Endodermal cell (in vitro differentiated cells): ENCODE measurements at regions not wholly inside any gene's neighbourhood (a gene's known extent, or its start where the extent isn't known, plus 50 kb on each side); places are given as distances from the start of the nearest gene placed in this dataset.
A peak's percentile ranks its signal among the peaks of the same experiment; 100 is the strongest.

Experiments
- DNase-seq: peaks from one replicate; pipeline ENCODE4 v3.0.0-alpha.2; 2017
- H3K27ac ChIP-seq: 2 replicates; pipeline ENCODE4 v1.5.1; 2013; ENCODE audit warnings: mild to moderate bottlenecking, low read depth, low read length, moderate library complexity
- H3K27me3 ChIP-seq: 2 replicates; pipeline ENCODE4 v1.6.1; 2013; ENCODE audit warnings: mild to moderate bottlenecking, low read length, moderate library complexity; ENCODE audit not compliant: insufficient read depth, control insufficient read depth, poor library complexity, severe bottlenecking
- H3K36me3 ChIP-seq: 2 replicates; pipeline ENCODE4 v1.7.0; 2013; ENCODE audit warnings: mild to moderate bottlenecking, low read length, moderate library complexity; ENCODE audit not compliant: control insufficient read depth, insufficient read depth
- H3K4me1 ChIP-seq: one replicate; pipeline ENCODE4 v1.7.0; 2013; ENCODE audit warnings: low read length; ENCODE audit not compliant: control insufficient read depth, insufficient read depth
- H3K4me3 ChIP-seq: 2 replicates; pipeline ENCODE4 v1.5.1; 2013; ENCODE audit warnings: mild to moderate bottlenecking, low read length, moderate library complexity
- H3K9ac ChIP-seq: 2 replicates; pipeline ENCODE4 v1.6.1; 2013; ENCODE audit warnings: mild to moderate bottlenecking, low read length, moderate library complexity; ENCODE audit not compliant: poor library complexity, severe bottlenecking; ENCODE audit errors: extremely low read depth
- H3K9me3 ChIP-seq: 2 replicates; pipeline ENCODE4 v1.6.1; 2013; ENCODE audit warnings: mild to moderate bottlenecking, low read length, moderate library complexity; ENCODE audit not compliant: control insufficient read depth
- H3K27ac Mint-ChIP-seq: 2 replicates; pipeline ENCODE4 v1.8.0; 2020; ENCODE audit warnings: mixed read lengths
- H3K27me3 Mint-ChIP-seq: 2 replicates; pipeline ENCODE4 v1.8.0; 2021; ENCODE audit warnings: mild to moderate bottlenecking, mixed read lengths; ENCODE audit not compliant: insufficient read depth
- H3K36me3 Mint-ChIP-seq: 2 replicates; pipeline ENCODE4 v1.8.0; 2020; ENCODE audit warnings: low read depth, mixed read lengths
- H3K4me1 Mint-ChIP-seq: 2 replicates; pipeline ENCODE4 v1.8.0; 2020; ENCODE audit warnings: mixed read lengths
- H3K4me3 Mint-ChIP-seq: 2 replicates; pipeline ENCODE4 v1.8.0; 2020; ENCODE audit warnings: mild to moderate bottlenecking, moderate library complexity, mixed read lengths
- H3K9me3 Mint-ChIP-seq: 2 replicates; pipeline ENCODE4 v1.8.0; 2020; ENCODE audit warnings: mild to moderate bottlenecking, mixed read lengths
- CTCF ChIP-seq: fragments of 200-600 bp; sonication (generic); conservative IDR thresholded peaks from 2 replicates; pipeline ENCODE4 v1.5.0; 2021; ENCODE audit warnings: antibody characterized with exemption, mild to moderate bottlenecking
- WGBS, 2 experiments: methylation state at CpG; one replicate each; pipeline versions ENCODE4 v1.1.5 to v1.1.7; 2013; ENCODE audit warnings: missing lambda C conversion rate in 2 of 2, mixed read lengths in 1 of 2; ENCODE audit not compliant: insufficient coverage in 1 of 2, insufficient read length in 1 of 2; 5-methylcytosine and 5-hydroxymethylcytosine counted together

GRCh38 chrX:83658731-83659130, 150.6 kb downstream of the POU3F4 start:
- H3K27ac Mint-ChIP-seq: no peak overlapping the region
- no peak for DNase-seq
- no peaks in the 10 kb centered on the region for H3K27me3 Mint-ChIP-seq
- H3K4me1 Mint-ChIP-seq: no peaks in the 10 kb centered on the region
- TF ChIP-seq CTCF: peak; percentile 54
- no peak overlapping the region for H3K4me3 Mint-ChIP-seq
- H3K9ac ChIP-seq: no peak overlapping the region
- no peaks in the 10 kb centered on the region for H3K36me3 ChIP-seq
- H3K4me1 ChIP-seq: no peaks in the 10 kb centered on the region
- H3K27ac ChIP-seq: no peak overlapping the region
- H3K27me3 ChIP-seq: no peaks in the 10 kb centered on the region
- peaks cover 70% of the 10 kb centered on the region for H3K9me3 Mint-ChIP-seq
- H3K4me3 ChIP-seq: no peak overlapping the region
- H3K9me3 ChIP-seq: peaks cover 5% of the 10 kb centered on the region
- no peaks in the 10 kb centered on the region for H3K36me3 Mint-ChIP-seq
- WGBS, 2 experiments: 93% methylated on average over 2 of the region's 3 CpGs; no CpG with 5 or more reads in 1 of the 2 experiments
